K562 (cell line): ENCODE measurements at regions not wholly inside any gene's neighbourhood (a gene's known extent, or its start where the extent isn't known, plus 50 kb on each side); places are given as distances from the start of the nearest gene placed in this dataset.

Experiments used
- NFRKB ChIP-seq: fragments of 450-650 bp; IDR thresholded peaks from 2 replicates; pipeline ENCODE4 v1.6.1; 2016; ENCODE audit warnings: low read depth
- POLR2AphosphoS5 ChIP-seq: IDR thresholded peaks from 2 replicates; pipeline ENCODE4 v1.6.1; 2011; ENCODE audit warnings: mild to moderate bottlenecking, low read depth, low read length, moderate library complexity; ENCODE audit not compliant: control insufficient read depth, insufficient read depth
- RAD21 ChIP-seq, 2 experiments: fragments of 250-450 bp in 1 of 2; fragments of 450-650 bp in 1 of 2; sonication (Bioruptor Pico) in 1 of 2; formaldehyde crosslinking in 1 of 2; IDR thresholded peaks in 1 of 2; conservative IDR thresholded peaks in 1 of 2; 2 replicates each; pipeline versions ENCODE4 v1.4.0 to v1.8.0; 2020 to 2022; ENCODE audit warnings: mild to moderate bottlenecking in 2 of 2, moderate library complexity in 1 of 2
- ZBTB34 ChIP-seq: fragments of 250-450 bp; sonication (Bioruptor Pico); IDR thresholded peaks from 2 replicates; pipeline ENCODE4 v1.8.0; 2021; ENCODE audit warnings: mild to moderate bottlenecking, moderate library complexity
- TF ChIP-seq, protein P1 (sequence below): sonication (generic); formaldehyde crosslinking; IDR thresholded peaks from 2 replicates; pipeline ENCODE4 v1.8.1; 2023; ENCODE audit warnings: mild to moderate bottlenecking, missing genetic modification reagents, moderate library complexity
- TF ChIP-seq, protein P2 (sequence below): fragments of 450-650 bp; formaldehyde crosslinking; IDR thresholded peaks from 2 replicates; pipeline ENCODE4 v1.4.0; 2022; ENCODE audit warnings: missing genetic modification characterization

GRCh38 chr4:30600246-30601017 is 119.7 kb upstream of the PCDH7 start:
- TF ChIP-seq RAD21 (CRISPR knock-in tag; conservative IDR thresholded peaks at IDR 0.05 in 1 of 2, IDR thresholded peaks at IDR 0.05 in 1 of 2) (no peak), POLR2AphosphoS5 (no peak), ZBTB34 (CRISPR knock-in tag) (no peak), NFRKB (no peak)
- TF ChIP-seq, protein P1, sequence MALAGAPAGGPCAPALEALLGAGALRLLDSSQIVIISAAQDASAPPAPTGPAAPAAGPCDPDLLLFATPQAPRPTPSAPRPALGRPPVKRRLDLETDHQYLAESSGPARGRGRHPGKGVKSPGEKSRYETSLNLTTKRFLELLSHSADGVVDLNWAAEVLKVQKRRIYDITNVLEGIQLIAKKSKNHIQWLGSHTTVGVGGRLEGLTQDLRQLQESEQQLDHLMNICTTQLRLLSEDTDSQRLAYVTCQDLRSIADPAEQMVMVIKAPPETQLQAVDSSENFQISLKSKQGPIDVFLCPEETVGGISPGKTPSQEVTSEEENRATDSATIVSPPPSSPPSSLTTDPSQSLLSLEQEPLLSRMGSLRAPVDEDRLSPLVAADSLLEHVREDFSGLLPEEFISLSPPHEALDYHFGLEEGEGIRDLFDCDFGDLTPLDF (CRISPR knock-in tag): no peak
- TF ChIP-seq, protein P2, sequence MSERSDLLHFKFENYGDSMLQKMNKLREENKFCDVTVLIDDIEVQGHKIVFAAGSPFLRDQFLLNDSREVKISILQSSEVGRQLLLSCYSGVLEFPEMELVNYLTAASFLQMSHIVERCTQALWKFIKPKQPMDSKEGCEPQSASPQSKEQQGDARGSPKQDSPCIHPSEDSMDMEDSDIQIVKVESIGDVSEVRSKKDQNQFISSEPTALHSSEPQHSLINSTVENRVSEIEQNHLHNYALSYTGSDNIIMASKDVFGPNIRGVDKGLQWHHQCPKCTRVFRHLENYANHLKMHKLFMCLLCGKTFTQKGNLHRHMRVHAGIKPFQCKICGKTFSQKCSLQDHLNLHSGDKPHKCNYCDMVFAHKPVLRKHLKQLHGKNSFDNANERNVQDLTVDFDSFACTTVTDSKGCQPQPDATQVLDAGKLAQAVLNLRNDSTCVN (CRISPR knock-in tag): no peak
